K562 (cell line): ENCODE measurements at regions not wholly inside any gene's neighbourhood (a gene's known extent, or its start where the extent isn't known, plus 50 kb on each side); places are given as distances from the start of the nearest gene placed in this dataset.

Experiments used
- ATAC-seq: fragments of 200-7000 bp; cut with Tn5 transposase; 3 replicates; pipeline ENCODE4 v1.9.1; 2020; ENCODE audit warnings: moderate library complexity
- BruUV-seq: library from RNA; stranded (reverse); fragments of 400-500 nt; replicated peaks from 2 replicates; lab custom pipeline; 2021; lab: Mats Ljungman, UMichigan
- CTCF ChIA-PET: fragments of 300-600 bp; formaldehyde crosslinking; extraction: SDS; loops from one replicate; lab custom pipeline; 2021; ENCODE audit warnings: low intra/inter-chr PET ratio; lab: Yijun Ruan, JAX
- POLR2A ChIA-PET: fragments of 300-600, 350-650 bp; sonication (Branson Sonifier 250); formaldehyde crosslinking; extraction: SDS; loops from one replicate; lab custom pipeline; 2021; ENCODE audit warnings: antibody characterized with exemption, inconsistent platforms; lab: Yijun Ruan, JAX
- DNase-seq, 4 experiments: peaks; one replicate each; pipeline versions ENCODE4 v3.0.0 to v3.0.0-alpha.2; 2011 to 2018; ENCODE audit warnings: low spot score in 3 of 4, mixed read lengths in 3 of 4; ENCODE audit errors: extremely low read depth in 1 of 4
- FAIRE-seq: peaks from 2 replicates; lab custom pipeline; 2011; peaks lifted over from hg19 to GRCh38; lab: Jason Lieb, UNC
- H2AFZ ChIP-seq: 2 replicates; pipeline ENCODE4 v1.6.0; 2011; ENCODE audit warnings: low read depth, low read length, control low read depth, inconsistent platforms
- H3K27ac ChIP-seq: fragments of 200-600 bp; 3 replicates; pipeline ENCODE4 v1.8.0; 2011; ENCODE audit warnings: low read depth, mild to moderate bottlenecking, control low read depth, inconsistent platforms, low read length, moderate library complexity, mixed read lengths; ENCODE audit errors: extremely low read depth
- H3K27me3 ChIP-seq, 2 experiments: fragments of 300-600 bp in 1 of 2; 2 replicates in 1 of 2; 3 replicates in 1 of 2; pipeline versions ENCODE4 v1.6.0 to v1.8.0; 2011; ENCODE audit warnings: inconsistent platforms in 2 of 2, low read length in 2 of 2, mild to moderate bottlenecking in 1 of 2, mixed read lengths in 1 of 2, moderate library complexity in 1 of 2; ENCODE audit not compliant: control insufficient read depth in 2 of 2, insufficient read depth in 2 of 2
- H3K36me3 ChIP-seq: fragments of 300-600 bp; 3 replicates; pipeline ENCODE4 v1.8.0; 2011; ENCODE audit warnings: mild to moderate bottlenecking, low read length, inconsistent platforms; ENCODE audit not compliant: control insufficient read depth, insufficient read depth
- H3K4me1 ChIP-seq, 2 experiments: fragments of 200-600 bp in 1 of 2; replicated peaks in 1 of 2; 2 replicates in 1 of 2; 3 replicates in 1 of 2; pipeline versions ENCODE4 v1.5.1 to v1.8.0; 2011; ENCODE audit warnings: inconsistent platforms in 2 of 2, low read length in 2 of 2, mild to moderate bottlenecking in 1 of 2, mixed read lengths in 1 of 2, moderate library complexity in 1 of 2; ENCODE audit not compliant: control insufficient read depth in 2 of 2, insufficient read depth in 2 of 2
- H3K4me2 ChIP-seq: 2 replicates; pipeline ENCODE4 v1.6.1; 2011; ENCODE audit warnings: low read length, control low read depth, inconsistent platforms, mixed read lengths; ENCODE audit not compliant: insufficient read depth
- H3K4me3 ChIP-seq: fragments of 200-600 bp; sonication (generic), shearing (Covaris generic); 2 replicates; pipeline ENCODE4 v1.5.1; 2016; ENCODE audit warnings: control low read depth, inconsistent platforms
- H3K79me2 ChIP-seq: fragments of 200-600 bp; 3 replicates; pipeline ENCODE4 v1.8.0; 2011; ENCODE audit warnings: low read length, inconsistent platforms; ENCODE audit not compliant: control insufficient read depth, insufficient read depth
- H3K9ac ChIP-seq, 2 experiments: 2 replicates each; pipeline versions ENCODE4 v1.6.0 to v1.6.1; 2011; ENCODE audit warnings: low read depth in 2 of 2, low read length in 2 of 2, control low read depth in 1 of 2, inconsistent platforms in 1 of 2, mild to moderate bottlenecking in 1 of 2, mixed read lengths in 1 of 2; ENCODE audit not compliant: insufficient read depth in 1 of 2
- H3K9me1 ChIP-seq: one replicate; pipeline ENCODE4 v1.6.0; 2011; ENCODE audit warnings: inconsistent platforms, mild to moderate bottlenecking, low read length, moderate library complexity; ENCODE audit not compliant: control insufficient read depth, insufficient read depth
- H3K9me3 ChIP-seq: replicated peaks from 2 replicates; pipeline ENCODE4 v1.5.1; 2011; ENCODE audit warnings: low read depth, low read length, inconsistent platforms; ENCODE audit not compliant: control insufficient read depth, insufficient read depth
- H4K20me1 ChIP-seq: replicated peaks from 2 replicates; pipeline ENCODE4 v1.6.1; 2011; ENCODE audit warnings: low read length, inconsistent platforms, mixed read lengths; ENCODE audit not compliant: control insufficient read depth, insufficient read depth
- CBX3 ChIP-seq, 2 experiments: IDR thresholded peaks; 1 replicate in 1 of 2; 2 replicates in 1 of 2; pipeline ENCODE4 v1.6.1; 2012; ENCODE audit warnings: inconsistent platforms in 2 of 2, low read length in 2 of 2, borderline replicate concordance in 1 of 2, control low read depth in 1 of 2
- CEBPG ChIP-seq, 3 experiments: fragments of 200-800 bp in 1 of 3; sonication (Bioruptor generic) in 1 of 3; sonication (generic) in 1 of 3; formaldehyde crosslinking in 1 of 3; IDR thresholded peaks in 2 of 3; conservative IDR thresholded peaks in 1 of 3; 2 replicates each; pipeline versions ENCODE4 v1.6.1 to v1.8.0; 2016 to 2022; ENCODE audit warnings: missing compliant biosample characterization in 2 of 3, missing genetic modification characterization in 2 of 3, mild to moderate bottlenecking in 1 of 3, missing genetic modification reagents in 1 of 3
- E2F4 ChIP-seq: sonication (generic); formaldehyde crosslinking; IDR thresholded peaks from 2 replicates; pipeline ENCODE4 v1.8.0; 2022; ENCODE audit warnings: mild to moderate bottlenecking, low read depth, missing genetic modification reagents
- HEY1 ChIP-seq: fragments of 250-450 bp; sonication (Bioruptor Pico); IDR thresholded peaks from 2 replicates; pipeline ENCODE4 v1.5.0; 2020; ENCODE audit warnings: mild to moderate bottlenecking, moderate library complexity, borderline replicate concordance
- LARP7 ChIP-seq: fragments of 450-650 bp; IDR thresholded peaks from 2 replicates; pipeline ENCODE4 v1.6.1; 2016
- LEF1 ChIP-seq: fragments of 450-650 bp; IDR thresholded peaks from 2 replicates; pipeline ENCODE4 v1.6.1; 2016; ENCODE audit warnings: mild to moderate bottlenecking
- RBM17 ChIP-seq: fragments of 200-400 bp; formaldehyde crosslinking; IDR thresholded peaks from 2 replicates; pipeline ENCODE4 v1.6.1; 2017; ENCODE audit warnings: low read depth, mild to moderate bottlenecking, low read length, borderline replicate concordance
- SAP30 ChIP-seq: fragments of 200-600 bp; sonication (generic); IDR thresholded peaks from 2 replicates; pipeline ENCODE4 v1.6.1; 2012; ENCODE audit warnings: borderline replicate concordance, low read depth, mild to moderate bottlenecking, moderate library complexity, low read length, control low read depth, inconsistent platforms; ENCODE audit not compliant: insufficient read depth, poor library complexity, severe bottlenecking
- SOX6 ChIP-seq: fragments of 450-650 bp; IDR thresholded peaks from 2 replicates; pipeline ENCODE4 v1.6.1; 2014; ENCODE audit warnings: mild to moderate bottlenecking
- ZC3H11A ChIP-seq: IDR thresholded peaks from 2 replicates; pipeline ENCODE4 v1.6.1; 2012; ENCODE audit warnings: low read depth, low read length, improper control_type of control experiment
- ZNF124 ChIP-seq: sonication (generic); formaldehyde crosslinking; IDR thresholded peaks from 2 replicates; pipeline ENCODE4 v1.8.1; 2022; ENCODE audit warnings: missing genetic modification reagents
- WGBS: fragments of 100-300 bp; shearing (Covaris generic); methylation state at CpG from one replicate; pipeline ENCODE4 v1.1.6; 2016; ENCODE audit warnings: low coverage, mixed read lengths; ENCODE audit not compliant: insufficient coverage; ENCODE audit errors: missing lambda C conversion rate; 5-methylcytosine and 5-hydroxymethylcytosine counted together
- in situ Hi-C: fragments of 300-500 bp; cut with MboI; formaldehyde crosslinking; loops from 4 replicates; pipeline ENCODE4 v1.15.0; 2018; ENCODE audit warnings: inconsistent platforms, mixed read lengths
- intact Hi-C: fragments of 100-400 bp; cut with micrococcal nuclease; formaldehyde crosslinking; loops from 2 replicates; pipeline ENCODE4 v1.14.2; 2022
- TF ChIP-seq, protein P1 (sequence below): fragments of 450-650 bp; formaldehyde crosslinking; IDR thresholded peaks from 2 replicates; pipeline ENCODE4 v1.4.0; 2020; ENCODE audit warnings: mild to moderate bottlenecking, moderate library complexity
- TF ChIP-seq, protein P2 (sequence below): fragments of 450-650 bp; IDR thresholded peaks from 2 replicates; pipeline ENCODE4 v1.6.1; 2016; ENCODE audit warnings: low read depth

- Histone ChIP-seq H3K79me2 (no peaks in the 10 kb centered on the region), H3K9ac (no peak overlapping the region), H3K36me3 (no peaks in the 10 kb centered on the region), H3K9me3 (no peaks in the 10 kb centered on the region), H3K27me3 (no peaks in the 10 kb centered on the region), H3K4me2 (no peak overlapping the region), H4K20me1 (no peaks in the 10 kb centered on the region), H3K9me1 (no peaks in the 10 kb centered on the region), H3K27ac (no peak overlapping the region), H3K4me3 (no peak overlapping the region), H3K4me1 (no peaks in the 10 kb centered on the region), H2AFZ (no peak overlapping the region)
- FAIRE-seq = no peak
- CTCF ChIA-PET = no interaction called here
- intact Hi-C loops (no loop called here), in situ Hi-C loops (no loop called here)
- POLR2A ChIA-PET = no interaction called here
- no TSS peak for BruUV-seq
- no peak for ATAC-seq
- no peak for DNase-seq
- WGBS = 0% methylated on average over 3 of the region's 3 CpGs
- TF ChIP-seq, protein P1, sequence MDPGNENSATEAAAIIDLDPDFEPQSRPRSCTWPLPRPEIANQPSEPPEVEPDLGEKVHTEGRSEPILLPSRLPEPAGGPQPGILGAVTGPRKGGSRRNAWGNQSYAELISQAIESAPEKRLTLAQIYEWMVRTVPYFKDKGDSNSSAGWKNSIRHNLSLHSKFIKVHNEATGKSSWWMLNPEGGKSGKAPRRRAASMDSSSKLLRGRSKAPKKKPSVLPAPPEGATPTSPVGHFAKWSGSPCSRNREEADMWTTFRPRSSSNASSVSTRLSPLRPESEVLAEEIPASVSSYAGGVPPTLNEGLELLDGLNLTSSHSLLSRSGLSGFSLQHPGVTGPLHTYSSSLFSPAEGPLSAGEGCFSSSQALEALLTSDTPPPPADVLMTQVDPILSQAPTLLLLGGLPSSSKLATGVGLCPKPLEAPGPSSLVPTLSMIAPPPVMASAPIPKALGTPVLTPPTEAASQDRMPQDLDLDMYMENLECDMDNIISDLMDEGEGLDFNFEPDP (CRISPR knock-in tag) = no peak
- TF ChIP-seq CBX3 (IDR thresholded peaks at IDR 0.05; ENCODE audit: borderline replicate concordance in 1 of 2, low read length in 2 of 2) (no peak), LEF1 (no peak), E2F4 (CRISPR knock-in tag) (no peak), SAP30 (no peak), HEY1 (no peak), RBM17 (no peak), SOX6 (no peak), ZNF124 (CRISPR knock-in tag) (no peak), CEBPG (CRISPR knock-in tag; IDR thresholded peaks at IDR 0.05) (no peak), CEBPG (tag; conservative IDR thresholded peaks at IDR 0.05 in 1 of 2, IDR thresholded peaks at IDR 0.05 in 1 of 2) (no peak), LARP7 (no peak), ZC3H11A (no peak)
- TF ChIP-seq, protein P2, sequence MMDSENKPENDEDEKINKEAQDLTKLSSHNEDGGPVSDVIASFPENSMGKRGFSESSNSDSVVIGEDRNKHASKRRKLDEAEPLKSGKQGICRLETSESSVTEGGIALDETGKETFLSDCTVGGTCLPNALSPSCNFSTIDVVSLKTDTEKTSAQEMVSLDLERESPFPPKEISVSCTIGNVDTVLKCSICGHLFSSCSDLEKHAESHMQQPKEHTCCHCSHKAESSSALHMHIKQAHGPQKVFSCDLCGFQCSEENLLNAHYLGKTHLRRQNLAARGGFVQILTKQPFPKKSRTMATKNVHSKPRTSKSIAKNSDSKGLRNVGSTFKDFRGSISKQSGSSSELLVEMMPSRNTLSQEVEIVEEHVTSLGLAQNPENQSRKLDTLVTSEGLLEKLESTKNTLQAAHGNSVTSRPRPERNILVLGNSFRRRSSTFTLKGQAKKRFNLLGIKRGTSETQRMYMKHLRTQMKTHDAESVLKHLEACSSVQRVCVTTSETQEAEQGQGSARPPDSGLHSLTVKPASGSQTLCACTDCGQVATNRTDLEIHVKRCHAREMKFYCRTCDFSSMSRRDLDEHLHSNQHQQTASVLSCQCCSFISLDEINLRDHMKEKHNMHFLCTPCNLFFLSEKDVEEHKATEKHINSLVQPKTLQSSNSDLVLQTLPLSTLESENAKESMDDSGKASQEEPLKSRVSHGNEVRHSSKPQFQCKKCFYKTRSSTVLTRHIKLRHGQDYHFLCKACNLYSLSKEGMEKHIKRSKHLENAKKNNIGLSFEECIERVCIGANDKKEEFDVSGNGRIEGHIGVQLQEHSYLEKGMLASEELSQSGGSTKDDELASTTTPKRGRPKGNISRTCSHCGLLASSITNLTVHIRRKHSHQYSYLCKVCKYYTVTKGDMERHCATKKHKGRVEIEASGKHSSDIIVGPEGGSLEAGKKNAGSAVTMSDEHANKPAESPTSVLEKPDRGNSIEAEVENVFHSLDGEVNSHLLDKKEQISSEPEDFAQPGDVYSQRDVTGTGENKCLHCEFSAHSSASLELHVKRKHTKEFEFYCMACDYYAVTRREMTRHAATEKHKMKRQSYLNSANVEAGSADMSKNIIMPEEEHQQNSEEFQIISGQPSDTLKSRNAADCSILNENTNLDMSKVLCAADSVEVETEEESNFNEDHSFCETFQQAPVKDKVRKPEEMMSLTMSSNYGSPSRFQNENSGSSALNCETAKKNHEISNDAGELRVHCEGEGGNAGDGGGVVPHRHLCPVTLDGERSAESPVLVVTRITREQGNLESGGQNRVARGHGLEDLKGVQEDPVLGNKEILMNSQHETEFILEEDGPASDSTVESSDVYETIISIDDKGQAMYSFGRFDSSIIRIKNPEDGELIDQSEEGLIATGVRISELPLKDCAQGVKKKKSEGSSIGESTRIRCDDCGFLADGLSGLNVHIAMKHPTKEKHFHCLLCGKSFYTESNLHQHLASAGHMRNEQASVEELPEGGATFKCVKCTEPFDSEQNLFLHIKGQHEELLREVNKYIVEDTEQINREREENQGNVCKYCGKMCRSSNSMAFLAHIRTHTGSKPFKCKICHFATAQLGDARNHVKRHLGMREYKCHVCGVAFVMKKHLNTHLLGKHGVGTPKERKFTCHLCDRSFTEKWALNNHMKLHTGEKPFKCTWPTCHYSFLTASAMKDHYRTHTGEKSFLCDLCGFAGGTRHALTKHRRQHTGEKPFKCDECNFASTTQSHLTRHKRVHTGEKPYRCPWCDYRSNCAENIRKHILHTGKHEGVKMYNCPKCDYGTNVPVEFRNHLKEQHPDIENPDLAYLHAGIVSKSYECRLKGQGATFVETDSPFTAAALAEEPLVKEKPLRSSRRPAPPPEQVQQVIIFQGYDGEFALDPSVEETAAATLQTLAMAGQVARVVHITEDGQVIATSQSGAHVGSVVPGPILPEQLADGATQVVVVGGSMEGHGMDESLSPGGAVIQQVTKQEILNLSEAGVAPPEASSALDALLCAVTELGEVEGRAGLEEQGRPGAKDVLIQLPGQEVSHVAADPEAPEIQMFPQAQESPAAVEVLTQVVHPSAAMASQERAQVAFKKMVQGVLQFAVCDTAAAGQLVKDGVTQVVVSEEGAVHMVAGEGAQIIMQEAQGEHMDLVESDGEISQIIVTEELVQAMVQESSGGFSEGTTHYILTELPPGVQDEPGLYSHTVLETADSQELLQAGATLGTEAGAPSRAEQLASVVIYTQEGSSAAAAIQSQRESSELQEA = no peak
Observed at GRCh38 chr18:71827301-71827700, 716.8 kb downstream of the CBLN2 start.
